GM20000 (cell line): ENCODE measurements at regions not wholly inside any gene's neighbourhood (a gene's known extent, or its start where the extent isn't known, plus 50 kb on each side); places are given as distances from the start of the nearest gene placed in this dataset.
"Not testable (repeated sequence)": the region's sequence is repeated elsewhere in the genome, so short reads cannot be mapped to it uniquely, and the experiment has no call there.

Source experiments
- DNase-seq: peaks from one replicate; pipeline ENCODE4 v3.0.0; 2012; ENCODE audit warnings: low spot score
- CTCF ChIP-seq: IDR thresholded peaks from 2 replicates; pipeline ENCODE4 v1.5.1; 2012; ENCODE audit warnings: mild to moderate bottlenecking, control low read depth; ENCODE audit errors: extremely low read depth, missing control alignments

GRCh38 chr19:28705008-28705407, 507.9 kb downstream of the UQCRFS1 start:
- DNase-seq: no peak
- no peak for TF ChIP-seq CTCF

DNA sequence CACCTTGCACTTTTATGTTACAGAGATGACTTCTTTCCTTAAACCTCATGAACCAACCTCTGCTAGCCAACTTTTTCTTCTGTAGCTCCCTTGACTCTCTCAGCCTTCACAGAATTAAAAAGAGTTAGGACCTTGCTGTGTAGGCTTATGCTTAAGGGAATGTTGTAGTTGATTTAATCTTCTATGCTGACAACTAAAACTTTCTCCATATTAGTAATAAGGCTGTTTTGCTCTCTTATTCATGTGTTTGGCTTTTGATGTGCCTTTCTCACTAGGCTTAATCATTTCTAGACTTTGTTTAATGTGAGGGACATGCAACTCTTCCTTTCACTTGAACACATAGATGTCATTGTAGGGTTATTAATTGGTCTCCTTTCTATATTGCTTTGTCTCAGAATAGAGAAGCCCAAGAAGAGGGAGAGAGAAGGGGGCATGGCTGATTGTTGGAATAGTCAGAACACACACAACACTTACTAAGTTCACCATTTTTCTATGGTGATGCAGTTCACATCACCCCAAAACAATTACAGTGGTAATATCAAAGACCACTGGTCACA, 509.5 kb downstream of the UQCRFS1 start:
- DNase-seq: no peak
- no peak for TF ChIP-seq CTCF

- DNase-seq: no peak
- TF ChIP-seq CTCF: no peak
These were observed 511.5 kb downstream of the UQCRFS1 start for GRCh38 chr19:28701491-28701890.

DNA sequence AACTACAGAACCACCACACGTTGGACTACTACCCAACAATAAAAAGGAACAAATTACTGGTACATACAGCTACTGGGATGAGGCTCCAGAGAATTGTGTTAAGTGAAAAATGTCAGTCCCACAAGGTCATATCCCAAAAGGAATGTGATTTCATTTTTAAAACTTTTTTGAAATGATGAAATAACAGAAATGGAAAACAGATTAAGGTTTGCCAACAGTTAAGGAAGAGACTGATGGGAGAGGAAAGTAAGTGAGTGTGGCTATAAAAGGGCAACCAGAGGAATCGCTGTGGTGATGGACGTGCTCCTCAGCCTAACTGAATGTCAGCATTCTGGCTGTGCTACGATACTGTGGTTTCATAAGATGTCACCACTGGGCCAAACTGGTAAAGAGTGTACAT, 512.8 kb downstream of the UQCRFS1 start:
- no peak for DNase-seq
- no peak for TF ChIP-seq CTCF

- no peak for DNase-seq
- TF ChIP-seq CTCF: no peak
These were observed 515.6 kb downstream of the UQCRFS1 start for GRCh38 chr19:28697308-28697707.

DNA sequence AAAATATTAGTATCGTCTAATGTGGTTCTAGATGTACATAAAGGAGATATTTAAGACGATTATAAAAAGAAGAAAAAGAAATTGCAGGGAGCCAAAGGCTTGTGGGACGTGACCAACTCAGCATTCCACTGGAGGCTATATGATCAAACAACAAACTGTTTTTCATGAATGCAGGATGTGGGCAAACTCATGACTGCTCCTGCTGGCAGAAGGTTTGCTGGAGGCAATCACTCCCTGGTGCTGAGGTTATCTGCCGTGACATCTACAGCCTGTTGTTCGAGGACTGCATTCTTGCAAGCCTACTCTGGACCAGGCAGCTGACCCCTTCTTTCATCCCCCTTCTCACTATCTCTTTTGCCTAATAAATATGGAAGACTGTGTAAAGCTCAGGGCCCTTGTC, 518.1 kb downstream of the UQCRFS1 start:
- no peak for DNase-seq
- no peak for TF ChIP-seq CTCF

- no peak for DNase-seq
- no peak for TF ChIP-seq CTCF
These were observed 521.3 kb downstream of the UQCRFS1 start for GRCh38 chr19:28691683-28692082.

- not testable (repeated sequence) for DNase-seq
These were observed 523.5 kb downstream of the UQCRFS1 start for GRCh38 chr19:28689464-28689863.
